Tibial artery (tissue), 4 donors: ENCODE measurements at regions not wholly inside any gene's neighbourhood (a gene's known extent, or its start where the extent isn't known, plus 50 kb on each side); places are given as distances from the start of the nearest gene placed in this dataset.
"Not testable (repeated sequence)": the region's sequence is repeated elsewhere in the genome, so short reads cannot be mapped to it uniquely, and the experiment has no call there.

Experiments
- DNase-seq, 2 donors: peaks; one replicate each; pipeline ENCODE4 v3.0.0-alpha.2; 2019
- H3K27ac ChIP-seq, 2 donors: fragments of 200-600 bp; sonication (generic) in 1 of 2; 1 replicate in 1 of 2; 2 replicates in 1 of 2; pipeline ENCODE4 v1.5.1; 2018 to 2019; ENCODE audit warnings: mild to moderate bottlenecking in 1 of 2
- H3K27me3 ChIP-seq, 2 donors: fragments of 200-600 bp; sonication (generic) in 1 of 2; one replicate each; pipeline versions ENCODE4 v1.5.1 to v1.6.0; 2016 to 2019
- H3K36me3 ChIP-seq, 3 donors: fragments of 200-600 bp; sonication (generic) in 2 of 3; one replicate each; pipeline ENCODE4 v1.5.1; 2016 to 2019; ENCODE audit warnings: mild to moderate bottlenecking in 2 of 3
- H3K4me1 ChIP-seq, 4 donors: fragments of 200-600 bp; sonication (generic) in 2 of 4; 1 replicate in 3 of 4; 2 replicates in 1 of 4; pipeline ENCODE4 v1.5.1; 2016 to 2019
- H3K4me3 ChIP-seq, 2 donors: fragments of 200-600 bp; sonication (generic) in 1 of 2; 1 replicate in 1 of 2; 2 replicates in 1 of 2; pipeline ENCODE4 v1.5.1; 2018 to 2019; ENCODE audit warnings: mild to moderate bottlenecking in 2 of 2
- H3K9me3 ChIP-seq, 3 donors: fragments of 200-600 bp; sonication (generic) in 1 of 3; one replicate each; pipeline ENCODE4 v1.5.1; 2016 to 2019
- intact Hi-C: fragments of 100-400 bp; cut with DNase I; formaldehyde crosslinking; loops from one replicate; pipeline ENCODE4 v1.15.0; 2023; ENCODE audit warnings: low total_unique reads
- TF ChIP-seq, protein P1 (sequence below), 2 experiments: fragments of 200-600 bp in 1 of 2; fragments of 450-650 bp in 1 of 2; IDR thresholded peaks; one replicate each; pipeline ENCODE4 v1.5.1; 2017 to 2019; ENCODE audit warnings: antibody characterized with exemption in 2 of 2, mild to moderate bottlenecking in 1 of 2, moderate library complexity in 1 of 2

- H3K9me3 ChIP-seq = no peaks in the 10 kb centered on the region
- H3K4me1 ChIP-seq = no peaks in the 10 kb centered on the region
- H3K4me3 ChIP-seq = no peak overlapping the region
- H3K36me3 ChIP-seq = no peaks in the 10 kb centered on the region
- no peak for DNase-seq
- no peak overlapping the region for H3K27ac ChIP-seq
- intact Hi-C loops = no loop called here
- peaks cover 0 to 27% of the 10 kb centered on the region in 2 donors for H3K27me3 ChIP-seq
- TF ChIP-seq, protein P1, sequence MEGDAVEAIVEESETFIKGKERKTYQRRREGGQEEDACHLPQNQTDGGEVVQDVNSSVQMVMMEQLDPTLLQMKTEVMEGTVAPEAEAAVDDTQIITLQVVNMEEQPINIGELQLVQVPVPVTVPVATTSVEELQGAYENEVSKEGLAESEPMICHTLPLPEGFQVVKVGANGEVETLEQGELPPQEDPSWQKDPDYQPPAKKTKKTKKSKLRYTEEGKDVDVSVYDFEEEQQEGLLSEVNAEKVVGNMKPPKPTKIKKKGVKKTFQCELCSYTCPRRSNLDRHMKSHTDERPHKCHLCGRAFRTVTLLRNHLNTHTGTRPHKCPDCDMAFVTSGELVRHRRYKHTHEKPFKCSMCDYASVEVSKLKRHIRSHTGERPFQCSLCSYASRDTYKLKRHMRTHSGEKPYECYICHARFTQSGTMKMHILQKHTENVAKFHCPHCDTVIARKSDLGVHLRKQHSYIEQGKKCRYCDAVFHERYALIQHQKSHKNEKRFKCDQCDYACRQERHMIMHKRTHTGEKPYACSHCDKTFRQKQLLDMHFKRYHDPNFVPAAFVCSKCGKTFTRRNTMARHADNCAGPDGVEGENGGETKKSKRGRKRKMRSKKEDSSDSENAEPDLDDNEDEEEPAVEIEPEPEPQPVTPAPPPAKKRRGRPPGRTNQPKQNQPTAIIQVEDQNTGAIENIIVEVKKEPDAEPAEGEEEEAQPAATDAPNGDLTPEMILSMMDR (IDR thresholded peaks at IDR 0.05) = no peak
Observed at GRCh38 chr19:14277608-14278007, 71.6 kb upstream of the ADGRL1 start.

DNA sequence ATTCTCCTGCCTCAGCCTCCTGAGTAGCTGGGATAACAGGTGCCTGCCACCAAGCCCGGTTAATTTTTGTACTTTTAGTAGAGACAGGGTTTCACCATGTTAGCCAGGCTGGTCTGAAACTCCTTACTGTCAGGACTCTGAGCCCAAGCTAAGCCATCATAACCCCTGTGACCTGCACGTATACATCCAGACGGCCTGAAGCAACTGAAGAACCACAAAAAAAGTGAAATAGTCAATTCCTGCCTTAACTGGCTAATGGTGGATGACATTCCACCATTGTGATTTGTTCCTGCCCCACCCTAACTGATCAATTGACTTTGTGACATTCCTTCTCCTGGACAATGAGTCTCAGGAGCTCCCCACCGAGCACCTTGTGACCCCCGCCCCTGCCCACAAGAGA lies 69.9 kb upstream of the ADGRL1 start:
- H3K36me3 ChIP-seq, H3K4me3 ChIP-seq, intact Hi-C loops, H3K27ac ChIP-seq, H3K9me3 ChIP-seq, H3K4me1 ChIP-seq, DNase-seq: not testable (repeated sequence)
- H3K27me3 ChIP-seq = peaks cover 0 to 43% of the 10 kb centered on the region in 2 donors

GRCh38 chr19:14272623-14273022 lies 66.7 kb upstream of the ADGRL1 start:
- Histone ChIP-seq H3K4me3 (no peak overlapping the region), H3K36me3 (no peaks in the 10 kb centered on the region), H3K4me1 (no peaks in the 10 kb centered on the region), H3K27me3 (peaks cover 0 to 35% of the 10 kb centered on the region in 2 donors), H3K27ac (no peak overlapping the region), H3K9me3 (no peaks in the 10 kb centered on the region)
- no peak for DNase-seq
- intact Hi-C loops = no loop called here
- TF ChIP-seq, protein P1 (IDR thresholded peaks at IDR 0.05) = no peak

DNA sequence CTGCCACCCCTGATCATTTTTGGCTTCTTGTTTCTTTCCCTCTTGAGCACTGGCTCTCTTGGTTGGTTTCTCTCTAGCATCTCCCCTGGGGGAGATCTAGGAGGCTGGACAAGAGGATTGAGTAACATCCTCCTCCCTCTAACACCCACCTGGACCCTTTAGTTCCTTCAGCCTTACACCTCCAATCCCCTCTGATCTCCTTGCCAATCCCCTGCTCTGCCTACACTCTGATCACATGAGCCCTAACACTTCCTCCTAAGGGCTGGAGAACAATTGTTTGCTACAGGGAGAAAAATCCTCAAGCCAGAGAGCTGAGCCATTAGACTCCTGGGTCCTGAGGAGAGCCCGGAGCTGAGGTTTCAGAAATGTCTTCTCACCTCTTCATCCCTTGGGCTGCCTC lies 65.9 kb upstream of the ADGRL1 start:
- Histone ChIP-seq H3K36me3 (no peaks in the 10 kb centered on the region), H3K27ac (no peak overlapping the region), H3K27me3 (peaks cover 0 to 38% of the 10 kb centered on the region in 2 donors), H3K4me3 (no peak overlapping the region), H3K9me3 (no peaks in the 10 kb centered on the region), H3K4me1 (no peaks in the 10 kb centered on the region)
- TF ChIP-seq, protein P1 (IDR thresholded peaks at IDR 0.05) = no peak
- intact Hi-C loops = no loop called here
- no peak for DNase-seq

DNA sequence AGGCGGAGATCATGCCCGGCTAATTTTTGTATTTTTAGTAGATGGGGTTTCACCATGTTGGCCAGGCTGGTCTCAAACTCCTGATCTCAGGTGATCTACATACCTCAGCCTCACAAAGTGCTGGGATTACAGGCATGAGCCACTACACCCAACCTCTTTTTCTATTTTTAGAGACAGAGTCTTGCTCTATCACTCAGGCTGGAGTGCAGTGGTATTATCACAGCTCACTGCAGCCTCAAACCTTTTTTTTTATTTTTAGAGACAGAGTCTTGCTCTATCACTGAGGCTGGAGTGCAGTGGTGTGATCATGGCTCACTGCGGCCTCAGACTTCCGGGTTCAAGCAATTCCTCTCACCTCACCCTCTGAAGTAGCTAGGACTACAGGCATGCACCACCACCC lies 64.6 kb upstream of the ADGRL1 start:
- H3K36me3 ChIP-seq, H3K27ac ChIP-seq, H3K9me3 ChIP-seq, DNase-seq, intact Hi-C loops, H3K4me3 ChIP-seq, H3K4me1 ChIP-seq: not testable (repeated sequence)
- peaks cover 0 to 51% of the 10 kb centered on the region in 2 donors for H3K27me3 ChIP-seq

DNA sequence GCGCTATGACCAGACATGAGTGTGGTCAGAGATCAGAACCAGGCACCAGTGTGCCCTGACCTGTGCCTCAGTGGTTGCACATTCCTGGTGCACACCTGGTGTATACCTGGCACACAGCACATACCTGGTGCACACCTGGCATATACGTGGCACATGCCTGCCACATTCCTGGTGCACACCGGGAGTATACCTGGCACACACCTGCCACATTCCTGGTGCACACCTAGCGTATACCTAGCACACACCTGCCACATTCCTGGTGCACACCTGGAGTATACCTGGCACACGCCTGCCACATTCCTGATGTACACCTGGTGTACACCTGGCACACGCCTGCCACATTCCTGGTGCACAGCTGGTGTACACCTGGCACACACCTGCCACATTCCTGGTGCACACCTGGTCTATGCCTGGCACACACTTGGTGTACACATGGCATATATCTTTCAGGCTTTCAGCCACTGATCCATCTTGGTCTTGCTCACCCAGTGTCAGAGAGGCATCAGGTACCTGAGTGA lies 61.3 kb upstream of the ADGRL1 start:
- Histone ChIP-seq H3K4me1 (peaks cover 0 to 12% (median 0%) of the 10 kb centered on the region in 4 donors), H3K27ac (no peak overlapping the region), H3K9me3 (no peaks in the 10 kb centered on the region), H3K4me3 (no peak overlapping the region), H3K36me3 (no peaks in the 10 kb centered on the region), H3K27me3 (peaks cover 0 to 60% of the 10 kb centered on the region in 2 donors)
- intact Hi-C loops = no loop called here
- no peak for DNase-seq
- TF ChIP-seq, protein P1 (IDR thresholded peaks at IDR 0.05) = no peak

DNA sequence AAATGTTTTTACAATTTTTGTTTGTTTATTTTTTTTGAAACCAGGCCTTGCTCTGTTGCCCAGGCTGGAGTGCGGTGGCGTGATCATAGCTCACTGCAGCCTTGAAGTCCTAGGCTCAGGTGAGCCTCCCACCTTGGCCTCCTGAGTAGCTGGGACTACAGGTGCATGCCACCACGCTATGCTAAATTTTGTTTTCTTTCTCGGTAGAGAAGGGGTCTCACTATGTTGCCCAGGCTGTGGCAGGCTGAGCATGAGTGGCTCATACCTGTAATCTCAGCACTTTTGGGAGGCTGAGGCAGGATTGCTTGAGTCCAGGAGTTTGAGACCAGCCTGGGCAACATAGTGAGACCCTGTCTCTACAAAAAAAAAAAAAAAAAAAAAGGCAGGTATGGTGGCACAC lies 60.2 kb upstream of the ADGRL1 start:
- H3K4me3 ChIP-seq, H3K27ac ChIP-seq, H3K9me3 ChIP-seq, intact Hi-C loops, DNase-seq, H3K36me3 ChIP-seq: not testable (repeated sequence)
- H3K27me3 ChIP-seq = peaks cover 0 to 50% of the 10 kb centered on the region in 2 donors
- H3K4me1 ChIP-seq = peaks cover 0 to 12% (median 0%) of the 10 kb centered on the region in 4 donors
